RWPE1 (cell line): ENCODE measurements at regions not wholly inside any gene's neighbourhood (a gene's known extent, or its start where the extent isn't known, plus 50 kb on each side); places are given as distances from the start of the nearest gene placed in this dataset.

Experiments
- CTCF ChIA-PET: fragments of 350-600 bp; sonication (Branson Sonifier 250); formaldehyde crosslinking; extraction: SDS; loops from one replicate; lab custom pipeline; 2021; lab: Yijun Ruan, JAX
- POLR2A ChIA-PET: fragments of 400-600 bp; formaldehyde crosslinking; extraction: SDS; loops from one replicate; lab custom pipeline; 2020; ENCODE audit warnings: antibody characterized with exemption; ENCODE audit not compliant: low non-redundant PET; lab: Yijun Ruan, JAX
- DNase-seq: peaks from one replicate; pipeline ENCODE4 v3.0.0; 2012; ENCODE audit warnings: low spot score
- H3K27ac ChIP-seq: fragments of 450-650 bp; 2 replicates; pipeline ENCODE4 v1.5.1; 2017
- CTCF ChIP-seq: fragments of 450-650 bp; conservative IDR thresholded peaks from 2 replicates; pipeline ENCODE4 v1.5.1; 2017; ENCODE audit warnings: low read depth, mild to moderate bottlenecking

GRCh38 chr13:109874484-109875454 is 88.4 kb upstream of the IRS2 start:
- no peak for DNase-seq
- CTCF ChIA-PET, result no interaction called here

DNA sequence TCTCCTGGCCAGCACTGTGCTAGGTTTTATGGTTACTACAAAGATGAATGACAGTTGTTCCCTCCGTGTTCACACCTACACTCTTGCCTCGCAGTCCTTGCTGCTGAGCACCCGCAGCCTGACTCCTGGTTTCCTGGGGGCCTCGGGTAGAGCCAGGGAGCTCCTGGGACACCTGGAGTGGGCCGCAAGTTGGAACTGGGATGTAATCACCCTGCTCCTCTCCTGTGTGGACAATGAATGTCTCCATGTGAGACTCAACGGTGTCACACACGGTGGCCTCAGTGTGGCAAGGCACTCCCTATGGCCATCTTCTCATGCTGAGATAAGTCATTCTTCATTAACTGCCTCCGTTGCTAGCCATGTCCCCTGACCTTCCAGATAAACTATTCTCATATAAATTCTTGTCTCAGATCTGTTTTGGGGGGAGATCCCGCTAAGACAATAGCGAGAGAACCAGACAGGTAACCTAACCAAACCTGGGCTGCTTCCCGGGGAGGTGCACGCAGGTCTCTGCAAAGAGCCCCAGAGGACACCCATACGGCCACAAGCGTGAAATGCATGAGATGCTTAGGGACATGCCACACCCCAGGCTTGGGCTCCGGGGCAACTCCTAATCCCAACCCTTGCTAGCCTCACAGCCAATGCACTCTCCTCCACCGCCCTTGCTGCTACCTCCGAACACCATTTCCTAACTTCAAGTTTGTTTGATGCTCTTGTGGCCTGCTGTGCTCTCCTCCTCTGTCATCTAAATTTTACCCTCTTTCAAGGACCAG is 87.2 kb upstream of the IRS2 start:
- H3K27ac ChIP-seq, result no peak overlapping the region
- TF ChIP-seq CTCF, result no peak
- DNase-seq, result no peak

More at GRCh38 chr13:109874484-109875454, 88.4 kb upstream of the IRS2 start:
- TF ChIP-seq CTCF, result no peak
- no peak overlapping the region for H3K27ac ChIP-seq
- POLR2A ChIA-PET, result no interaction called here

GRCh38 chr13:109872864-109873263 is 86.5 kb upstream of the IRS2 start:
- TF ChIP-seq CTCF, result no peak
- DNase-seq, result no peak
- no peak overlapping the region for H3K27ac ChIP-seq
- CTCF ChIA-PET, result interaction anchor here (0.6 kb wide), 1 partner anchor 971 kb away, joined by 3 read pairs; no protein-coding TSS in a partner anchor
- POLR2A ChIA-PET, result no interaction called here

More for the DNA sequence above, 87.2 kb upstream of the IRS2 start:
- ChIA-PET POLR2A (no interaction called here), CTCF (interaction anchor here (0.6 kb wide), 1 partner anchor 971 kb away, joined by 3 read pairs; no protein-coding TSS in a partner anchor)

- H3K27ac ChIP-seq, result no peak overlapping the region
- POLR2A ChIA-PET, result no interaction called here
- DNase-seq, result peak; percentile 26
- CTCF ChIA-PET, result no interaction called here
- TF ChIP-seq CTCF, result no peak
These were observed 84.5 kb upstream of the IRS2 start for GRCh38 chr13:109870696-109871370.

DNA sequence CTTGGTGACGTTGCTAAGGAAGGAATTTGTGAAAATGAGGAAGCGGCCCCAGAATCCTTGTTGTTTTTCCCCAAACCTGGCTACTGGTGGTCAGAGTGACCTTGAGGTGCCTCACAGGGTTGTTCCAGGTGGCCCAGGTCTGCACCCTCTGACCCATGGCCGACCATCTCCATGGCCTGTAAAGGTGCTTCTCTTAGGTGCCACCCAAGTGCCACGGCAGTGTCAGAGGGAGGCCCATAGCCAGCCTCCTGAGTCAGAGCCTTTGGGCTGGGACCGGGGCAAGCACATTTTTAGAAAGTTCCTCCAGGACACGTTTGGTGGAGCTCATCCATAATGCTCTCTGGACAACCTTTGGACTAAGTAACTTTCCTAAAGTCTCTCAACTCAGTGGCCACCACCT is 83.9 kb upstream of the IRS2 start:
- TF ChIP-seq CTCF, result no peak
- CTCF ChIA-PET, result no interaction called here
- no peak overlapping the region for H3K27ac ChIP-seq
- DNase-seq, result no peak
- POLR2A ChIA-PET, result no interaction called here
